ENCODE measurements at regions not wholly inside any gene's neighbourhood (a gene's known extent, or its start where the extent isn't known, plus 50 kb on each side); places are given as distances from the start of the nearest gene placed in this dataset.

DNA sequence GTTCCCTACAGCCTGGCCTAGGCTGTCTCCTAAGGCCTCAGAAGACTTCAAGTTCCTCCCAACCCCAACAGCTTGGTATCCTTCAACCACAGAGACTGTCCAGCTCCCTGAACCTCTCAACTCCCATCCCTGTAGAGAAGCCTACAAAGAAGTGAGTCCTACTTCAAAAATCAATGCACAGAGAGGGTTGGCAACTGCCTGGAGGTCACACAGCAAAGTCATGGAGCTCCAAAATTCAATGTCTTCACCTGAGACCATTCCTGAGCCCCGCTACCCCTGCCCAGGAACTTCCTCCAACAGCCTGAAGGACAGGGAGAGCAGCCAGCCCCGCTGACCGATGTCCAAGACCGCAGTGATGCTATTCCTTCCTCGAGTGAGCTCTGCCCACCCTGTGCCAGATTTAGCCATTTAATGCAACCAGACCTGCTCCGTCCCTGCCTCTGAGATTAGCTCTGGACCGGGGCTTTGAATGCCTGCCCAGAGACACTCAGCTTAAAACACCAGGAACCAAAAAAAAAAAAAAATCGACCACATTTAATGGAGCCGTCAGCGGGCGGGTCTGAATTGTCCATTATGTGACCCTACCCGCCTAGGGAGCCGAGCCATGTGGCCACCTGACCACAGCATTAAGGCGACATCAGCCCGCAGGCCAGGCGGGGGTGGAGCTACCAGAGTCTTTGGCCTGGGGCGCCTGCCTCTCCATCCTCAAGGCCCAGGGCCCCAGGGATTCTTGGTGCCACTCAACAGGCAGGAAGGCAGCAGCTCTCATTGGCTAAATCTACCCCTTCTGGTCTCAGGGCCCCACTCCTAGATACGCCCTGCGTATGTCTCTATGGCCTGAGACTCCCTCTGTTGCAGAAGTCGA lies 148.6 kb downstream of the SYF2 start:
- H3K4me1 Mint-ChIP-seq, result no peaks in the 10 kb centered on the region
- Histone ChIP-seq H3K9ac (ENCODE audit: extremely low read depth, low read length, poor library complexity, severe bottlenecking) (no peak overlapping the region), H3K9me3 (ENCODE audit: control insufficient read depth, low read length) (no peaks in the 10 kb centered on the region), H3K36me3 (ENCODE audit: control insufficient read depth, insufficient read depth, low read length) (no peaks in the 10 kb centered on the region), H3K4me3 (ENCODE audit: low read length) (no peak overlapping the region), H3K27me3 (ENCODE audit: control insufficient read depth, insufficient read depth, low read length, poor library complexity, severe bottlenecking) (no peaks in the 10 kb centered on the region), H3K27ac (ENCODE audit: low read depth, low read length) (no peak overlapping the region), H3K4me1 (ENCODE audit: control insufficient read depth, insufficient read depth, low read length) (no peaks in the 10 kb centered on the region)
- peaks cover 4% of the 10 kb centered on the region for H3K27me3 Mint-ChIP-seq (ENCODE audit: insufficient read depth)
- no peak overlapping the region for H3K4me3 Mint-ChIP-seq
- TF ChIP-seq, protein P1, sequence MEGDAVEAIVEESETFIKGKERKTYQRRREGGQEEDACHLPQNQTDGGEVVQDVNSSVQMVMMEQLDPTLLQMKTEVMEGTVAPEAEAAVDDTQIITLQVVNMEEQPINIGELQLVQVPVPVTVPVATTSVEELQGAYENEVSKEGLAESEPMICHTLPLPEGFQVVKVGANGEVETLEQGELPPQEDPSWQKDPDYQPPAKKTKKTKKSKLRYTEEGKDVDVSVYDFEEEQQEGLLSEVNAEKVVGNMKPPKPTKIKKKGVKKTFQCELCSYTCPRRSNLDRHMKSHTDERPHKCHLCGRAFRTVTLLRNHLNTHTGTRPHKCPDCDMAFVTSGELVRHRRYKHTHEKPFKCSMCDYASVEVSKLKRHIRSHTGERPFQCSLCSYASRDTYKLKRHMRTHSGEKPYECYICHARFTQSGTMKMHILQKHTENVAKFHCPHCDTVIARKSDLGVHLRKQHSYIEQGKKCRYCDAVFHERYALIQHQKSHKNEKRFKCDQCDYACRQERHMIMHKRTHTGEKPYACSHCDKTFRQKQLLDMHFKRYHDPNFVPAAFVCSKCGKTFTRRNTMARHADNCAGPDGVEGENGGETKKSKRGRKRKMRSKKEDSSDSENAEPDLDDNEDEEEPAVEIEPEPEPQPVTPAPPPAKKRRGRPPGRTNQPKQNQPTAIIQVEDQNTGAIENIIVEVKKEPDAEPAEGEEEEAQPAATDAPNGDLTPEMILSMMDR (conservative IDR thresholded peaks at IDR 0.05), result no peak
- H3K27ac Mint-ChIP-seq, result no peak overlapping the region
- H3K36me3 Mint-ChIP-seq (ENCODE audit: low read depth), result no peaks in the 10 kb centered on the region
- peaks cover 5% of the 10 kb centered on the region for H3K9me3 Mint-ChIP-seq
- WGBS, 2 experiments (ENCODE audit: insufficient coverage in 1 of 2, insufficient read length in 1 of 2), result 89% methylated on average over 13 to 20 of the region's 20 CpGs
- no peak for DNase-seq

- H3K4me1 ChIP-seq (ENCODE audit: control insufficient read depth, insufficient read depth, low read length), result no peaks in the 10 kb centered on the region
- Mint-ChIP-seq H3K27me3 (ENCODE audit: insufficient read depth) (peaks cover 4% of the 10 kb centered on the region), H3K9me3 (peaks cover 5% of the 10 kb centered on the region), H3K27ac (no peak overlapping the region), H3K36me3 (ENCODE audit: low read depth) (no peaks in the 10 kb centered on the region), H3K4me3 (no peak overlapping the region), H3K4me1 (no peaks in the 10 kb centered on the region)
- DNase-seq, result no peak
- H3K9ac ChIP-seq (ENCODE audit: extremely low read depth, low read length, poor library complexity, severe bottlenecking), result no peak overlapping the region
- H3K4me3 ChIP-seq (ENCODE audit: low read length), result no peak overlapping the region
- 90% methylated on average over 4 to 5 of the region's 5 CpGs for WGBS, 2 experiments (ENCODE audit: insufficient coverage in 1 of 2, insufficient read length in 1 of 2)
- no peaks in the 10 kb centered on the region for H3K9me3 ChIP-seq (ENCODE audit: control insufficient read depth, low read length)
- TF ChIP-seq, protein P1 (conservative IDR thresholded peaks at IDR 0.05), result no peak
- no peak overlapping the region for H3K27ac ChIP-seq (ENCODE audit: low read depth, low read length)
- H3K36me3 ChIP-seq (ENCODE audit: control insufficient read depth, insufficient read depth, low read length), result no peaks in the 10 kb centered on the region
- H3K27me3 ChIP-seq (ENCODE audit: control insufficient read depth, insufficient read depth, low read length, poor library complexity, severe bottlenecking), result no peaks in the 10 kb centered on the region
These were observed 149.3 kb downstream of the SYF2 start for GRCh38 chr1:25082995-25083394.

GRCh38 chr1:25082216-25082899 lies 149.9 kb downstream of the SYF2 start:
- Mint-ChIP-seq H3K27ac (no peak overlapping the region), H3K27me3 (ENCODE audit: insufficient read depth) (peaks cover 4% of the 10 kb centered on the region), H3K9me3 (peaks cover 9% of the 10 kb centered on the region), H3K36me3 (ENCODE audit: low read depth) (no peaks in the 10 kb centered on the region), H3K4me3 (no peak overlapping the region), H3K4me1 (no peaks in the 10 kb centered on the region)
- TF ChIP-seq, protein P1 (conservative IDR thresholded peaks at IDR 0.05), result no peak
- no peaks in the 10 kb centered on the region for H3K4me1 ChIP-seq (ENCODE audit: control insufficient read depth, insufficient read depth, low read length)
- H3K27ac ChIP-seq (ENCODE audit: low read depth, low read length), result no peak overlapping the region
- DNase-seq, result no peak
- no peak overlapping the region for H3K4me3 ChIP-seq (ENCODE audit: low read length)
- H3K9ac ChIP-seq (ENCODE audit: extremely low read depth, low read length, poor library complexity, severe bottlenecking), result no peak overlapping the region
- H3K9me3 ChIP-seq (ENCODE audit: control insufficient read depth, low read length), result peaks cover 4% of the 10 kb centered on the region
- H3K36me3 ChIP-seq (ENCODE audit: control insufficient read depth, insufficient read depth, low read length), result no peaks in the 10 kb centered on the region
- WGBS, 2 experiments (ENCODE audit: insufficient coverage in 1 of 2, insufficient read length in 1 of 2), result 92% methylated on average over 22 to 25 of the region's 25 CpGs
- no peaks in the 10 kb centered on the region for H3K27me3 ChIP-seq (ENCODE audit: control insufficient read depth, insufficient read depth, low read length, poor library complexity, severe bottlenecking)
